ENCODE measurements at regions not wholly inside any gene's neighbourhood (a gene's known extent, or its start where the extent isn't known, plus 50 kb on each side); places are given as distances from the start of the nearest gene placed in this dataset.

- TF ChIP-seq CTCF (IDR thresholded peaks at IDR 0.05 in 4 of 5, conservative IDR thresholded peaks at IDR 0.05 in 1 of 5) (no peak), POLR2A (IDR thresholded peaks at IDR 0.05) (no peak)
Observed at GRCh38 chr21:43292041-43292865, 123.4 kb downstream of the CRYAA start.

Measured in gastrocnemius medialis (tissue), 4 donors.